ENCODE measurements at regions not wholly inside any gene's neighbourhood (a gene's known extent, or its start where the extent isn't known, plus 50 kb on each side); places are given as distances from the start of the nearest gene placed in this dataset.

DNA sequence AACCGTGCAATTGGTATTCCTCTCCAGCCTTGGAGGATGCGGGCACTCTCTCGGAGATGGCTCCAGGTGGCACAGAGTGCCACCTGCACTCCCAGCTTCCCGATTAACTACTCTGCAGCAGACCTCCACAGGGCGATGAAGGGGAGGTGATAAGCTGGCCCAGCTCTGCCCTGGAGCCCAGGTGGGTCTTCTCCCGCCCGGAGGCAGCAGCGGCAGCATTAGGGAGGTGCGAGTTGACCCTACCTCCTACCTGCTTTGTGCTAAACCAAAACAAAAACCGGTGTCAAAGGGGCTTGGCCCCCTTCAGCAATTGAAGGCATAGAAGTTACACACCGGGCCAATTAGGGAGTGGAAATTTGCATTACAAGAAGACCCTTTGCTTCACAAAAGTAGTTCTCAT, 137.4 kb upstream of the MAMLD1 start:
- Mint-ChIP-seq H3K27ac (no peak overlapping the region), H3K4me3 (no peak overlapping the region), H3K27me3 (peaks cover 0 to 1% of the 10 kb centered on the region in 2 donors), H3K4me1 (no peaks in the 10 kb centered on the region), H3K9me3 (peaks cover 0 to 4% (median 0%) of the 10 kb centered on the region in 8 donors), H3K36me3 (no peaks in the 10 kb centered on the region)
- H3K27ac ChIP-seq (ENCODE audit: low read depth, low read length): no peak overlapping the region
- ChIA-PET POLR2A (ENCODE audit: partially characterized antibody) (no interaction called here), CTCF (ENCODE audit: partially characterized antibody) (no interaction called here)
- no peak overlapping the region for H3K4me3 ChIP-seq (ENCODE audit: low read length in 2 of 2)
- intact Hi-C loops (cut with micrococcal nuclease): no loop called here
- H3K27me3 ChIP-seq (ENCODE audit: insufficient read depth, low read length): no peaks in the 10 kb centered on the region
- H3K4me1 ChIP-seq (ENCODE audit: insufficient read depth, low read length): no peaks in the 10 kb centered on the region
- DNase-seq: no peak
- no peaks in the 10 kb centered on the region for H3K36me3 ChIP-seq (ENCODE audit: insufficient read depth, low read length)
- no peaks in the 10 kb centered on the region for H3K9me3 ChIP-seq (ENCODE audit: control insufficient read depth in 1 of 2, low read length in 2 of 2)

DNA sequence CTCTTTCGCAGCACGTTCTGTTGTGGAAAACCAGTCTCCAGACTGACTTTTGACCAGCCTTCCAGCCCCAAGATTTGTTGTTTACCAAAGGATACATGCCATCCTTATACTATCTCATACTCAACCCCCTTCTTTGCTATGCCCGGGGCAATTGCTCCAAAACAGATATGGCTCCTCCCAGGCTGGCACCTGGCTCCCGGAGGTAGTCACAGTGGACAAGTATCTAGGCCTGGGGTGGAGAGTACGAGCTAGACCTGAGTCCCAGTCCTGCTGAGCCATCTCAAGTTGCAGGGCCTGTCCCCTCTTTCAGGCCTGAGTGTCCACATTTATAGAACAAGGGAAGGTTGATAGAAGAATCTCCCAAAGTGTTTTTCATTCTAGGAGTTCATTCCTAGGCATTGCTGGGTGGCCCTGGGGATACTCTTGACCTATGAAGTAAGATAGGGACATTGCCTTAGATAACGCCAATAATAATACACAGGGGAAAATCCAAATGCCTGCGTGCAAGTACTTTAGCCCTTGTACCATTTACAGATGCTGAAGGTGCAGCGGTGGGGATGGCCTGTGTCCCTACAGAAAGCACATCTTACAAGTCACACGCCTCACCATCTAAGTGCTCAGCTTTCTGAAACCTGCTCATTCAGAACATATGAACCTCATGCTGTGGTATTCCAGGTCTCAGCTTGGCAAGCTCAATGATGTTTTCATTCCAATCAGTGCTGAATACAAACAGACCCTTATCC, 136.7 kb upstream of the MAMLD1 start:
- Mint-ChIP-seq H3K36me3 (no peaks in the 10 kb centered on the region), H3K4me3 (no peak overlapping the region), H3K27ac (no peak overlapping the region), H3K27me3 (peaks cover 0 to 1% of the 10 kb centered on the region in 2 donors), H3K9me3 (peaks cover 0 to 2% (median 0%) of the 10 kb centered on the region in 8 donors), H3K4me1 (no peaks in the 10 kb centered on the region)
- ChIA-PET CTCF (ENCODE audit: partially characterized antibody) (no interaction called here), POLR2A (ENCODE audit: partially characterized antibody) (no interaction called here)
- Histone ChIP-seq H3K36me3 (ENCODE audit: insufficient read depth, low read length) (no peaks in the 10 kb centered on the region), H3K9me3 (ENCODE audit: control insufficient read depth in 1 of 2, low read length in 2 of 2) (no peaks in the 10 kb centered on the region), H3K4me1 (ENCODE audit: insufficient read depth, low read length) (no peaks in the 10 kb centered on the region), H3K4me3 (ENCODE audit: low read length in 2 of 2) (no peak overlapping the region), H3K27ac (ENCODE audit: low read depth, low read length) (no peak overlapping the region), H3K27me3 (ENCODE audit: insufficient read depth, low read length) (no peaks in the 10 kb centered on the region)
- no peak for DNase-seq
- intact Hi-C loops (cut with micrococcal nuclease): no loop called here

DNA sequence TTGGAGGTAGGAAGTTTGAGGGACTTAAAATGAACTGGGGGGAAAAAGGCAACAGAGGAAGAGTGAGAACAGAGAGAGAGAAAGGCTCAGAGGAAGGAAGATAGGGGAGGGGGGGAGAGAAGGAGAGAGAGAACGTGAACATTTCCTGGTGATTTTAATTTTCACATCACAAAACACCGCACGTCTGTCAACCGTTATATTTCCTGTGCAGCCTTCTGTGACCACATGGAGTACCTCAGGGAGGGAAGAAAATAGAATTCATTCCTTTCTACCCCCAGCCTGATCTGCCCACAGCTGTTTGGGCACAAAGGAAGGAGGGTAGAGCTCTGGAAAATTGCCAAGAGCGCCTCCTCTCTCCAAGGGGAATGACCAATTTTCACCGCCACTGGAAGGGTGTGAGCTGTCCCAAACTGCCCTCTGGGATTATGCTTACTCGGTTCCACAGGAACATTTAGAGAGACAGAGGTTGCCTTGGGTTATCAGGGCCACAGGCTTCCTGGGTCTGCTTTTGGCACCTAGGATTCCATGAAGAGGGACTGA, 135.7 kb upstream of the MAMLD1 start:
- H3K36me3 Mint-ChIP-seq: no peaks in the 10 kb centered on the region
- H3K36me3 ChIP-seq (ENCODE audit: insufficient read depth, low read length): no peaks in the 10 kb centered on the region
- H3K4me1 ChIP-seq (ENCODE audit: insufficient read depth, low read length): no peaks in the 10 kb centered on the region
- CTCF ChIA-PET (ENCODE audit: partially characterized antibody): no interaction called here
- intact Hi-C loops (cut with micrococcal nuclease): no loop called here
- H3K9me3 ChIP-seq (ENCODE audit: control insufficient read depth in 1 of 2, low read length in 2 of 2): no peaks in the 10 kb centered on the region
- H3K4me3 ChIP-seq (ENCODE audit: low read length in 2 of 2): no peak overlapping the region
- peaks cover 0 to 2% (median 0%) of the 10 kb centered on the region in 8 donors for H3K9me3 Mint-ChIP-seq
- no peak overlapping the region for H3K27ac ChIP-seq (ENCODE audit: low read depth, low read length)
- DNase-seq: no peak
- no peaks in the 10 kb centered on the region for H3K27me3 ChIP-seq (ENCODE audit: insufficient read depth, low read length)
- H3K4me1 Mint-ChIP-seq: no peaks in the 10 kb centered on the region
- no peak overlapping the region for H3K4me3 Mint-ChIP-seq
- no peak overlapping the region for H3K27ac Mint-ChIP-seq
- peaks cover 0 to 1% of the 10 kb centered on the region in 2 donors for H3K27me3 Mint-ChIP-seq
- POLR2A ChIA-PET (ENCODE audit: partially characterized antibody): no interaction called here

GRCh38 chrX:150227873-150228410, 135.2 kb upstream of the MAMLD1 start:
- Mint-ChIP-seq H3K9me3 (peaks cover 0 to 2% (median 0%) of the 10 kb centered on the region in 8 donors), H3K36me3 (no peaks in the 10 kb centered on the region), H3K27me3 (peaks cover 0 to 1% of the 10 kb centered on the region in 2 donors), H3K27ac (no peak overlapping the region), H3K4me1 (no peaks in the 10 kb centered on the region), H3K4me3 (no peak overlapping the region)
- no peaks in the 10 kb centered on the region for H3K27me3 ChIP-seq (ENCODE audit: insufficient read depth, low read length)
- H3K9me3 ChIP-seq (ENCODE audit: control insufficient read depth in 1 of 2, low read length in 2 of 2): no peaks in the 10 kb centered on the region
- H3K27ac ChIP-seq (ENCODE audit: low read depth, low read length): no peak overlapping the region
- no peaks in the 10 kb centered on the region for H3K36me3 ChIP-seq (ENCODE audit: insufficient read depth, low read length)
- ChIA-PET POLR2A (ENCODE audit: partially characterized antibody) (no interaction called here), CTCF (ENCODE audit: partially characterized antibody) (no interaction called here)
- H3K4me1 ChIP-seq (ENCODE audit: insufficient read depth, low read length): no peaks in the 10 kb centered on the region
- DNase-seq: no peak
- intact Hi-C loops (cut with micrococcal nuclease): no loop called here
- H3K4me3 ChIP-seq (ENCODE audit: low read length in 2 of 2): no peak overlapping the region

DNA sequence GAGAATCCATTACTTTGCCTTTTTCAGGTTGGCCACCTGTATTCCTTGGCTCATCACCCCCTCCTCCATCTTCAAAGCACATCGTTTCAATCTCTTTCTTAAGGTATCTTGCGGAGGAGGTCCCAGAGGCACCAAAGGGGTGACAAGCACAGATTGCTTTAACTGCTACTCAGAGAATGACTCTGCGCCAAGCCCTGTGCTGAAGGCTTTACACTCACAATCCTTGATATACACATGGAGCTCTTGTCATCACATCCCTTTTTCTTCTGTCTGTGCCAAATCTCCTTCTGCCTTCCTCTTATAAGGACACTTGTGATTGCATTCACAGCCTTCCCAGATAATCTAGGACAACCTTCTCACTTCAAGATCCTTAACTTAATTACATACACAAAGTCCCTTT, 134.7 kb upstream of the MAMLD1 start:
- no peaks in the 10 kb centered on the region for H3K27me3 ChIP-seq (ENCODE audit: insufficient read depth, low read length)
- POLR2A ChIA-PET (ENCODE audit: partially characterized antibody): no interaction called here
- H3K4me3 ChIP-seq (ENCODE audit: low read length in 2 of 2): no peak overlapping the region
- no peak overlapping the region for H3K27ac Mint-ChIP-seq
- CTCF ChIA-PET (ENCODE audit: partially characterized antibody): no interaction called here
- peaks cover 0 to 1% of the 10 kb centered on the region in 2 donors for H3K27me3 Mint-ChIP-seq
- no peak for DNase-seq
- no peaks in the 10 kb centered on the region for H3K36me3 ChIP-seq (ENCODE audit: insufficient read depth, low read length)
- no peak overlapping the region for H3K4me3 Mint-ChIP-seq
- no peaks in the 10 kb centered on the region for H3K4me1 Mint-ChIP-seq
- intact Hi-C loops (cut with micrococcal nuclease): no loop called here
- H3K4me1 ChIP-seq (ENCODE audit: insufficient read depth, low read length): no peaks in the 10 kb centered on the region
- peaks cover 0 to 2% (median 0%) of the 10 kb centered on the region in 8 donors for H3K9me3 Mint-ChIP-seq
- no peaks in the 10 kb centered on the region for H3K36me3 Mint-ChIP-seq
- H3K27ac ChIP-seq (ENCODE audit: low read depth, low read length): no peak overlapping the region
- no peaks in the 10 kb centered on the region for H3K9me3 ChIP-seq (ENCODE audit: control insufficient read depth in 1 of 2, low read length in 2 of 2)

DNA sequence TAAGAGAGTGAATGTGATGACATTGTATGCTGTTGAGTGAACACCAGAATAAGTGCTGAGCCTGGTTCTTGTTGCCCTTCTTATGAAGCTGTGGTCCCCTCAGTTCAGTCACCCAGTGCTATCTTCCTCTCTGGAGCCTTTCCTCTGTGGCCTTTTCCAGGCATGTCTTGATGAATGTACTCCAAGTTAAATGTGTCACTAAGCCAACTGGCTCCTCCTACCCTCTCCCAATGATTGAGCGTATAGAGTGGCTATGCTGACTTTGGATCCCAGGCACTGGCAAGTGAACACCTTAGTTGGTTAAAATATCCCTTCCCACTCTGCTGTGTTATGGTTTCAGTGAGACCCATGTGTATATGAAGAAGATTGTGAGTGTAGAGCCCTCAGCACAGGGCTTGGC, 134.1 kb upstream of the MAMLD1 start:
- Mint-ChIP-seq H3K36me3 (no peaks in the 10 kb centered on the region), H3K27me3 (peaks cover 0 to 1% of the 10 kb centered on the region in 2 donors), H3K9me3 (peaks cover 0 to 2% (median 0%) of the 10 kb centered on the region in 8 donors), H3K4me1 (no peaks in the 10 kb centered on the region), H3K27ac (no peak overlapping the region), H3K4me3 (no peak overlapping the region)
- DNase-seq: no peak
- POLR2A ChIA-PET (ENCODE audit: partially characterized antibody): no interaction called here
- intact Hi-C loops (cut with micrococcal nuclease): no loop called here
- H3K4me1 ChIP-seq (ENCODE audit: insufficient read depth, low read length): no peaks in the 10 kb centered on the region
- H3K9me3 ChIP-seq (ENCODE audit: control insufficient read depth in 1 of 2, low read length in 2 of 2): no peaks in the 10 kb centered on the region
- no peak overlapping the region for H3K27ac ChIP-seq (ENCODE audit: low read depth, low read length)
- CTCF ChIA-PET (ENCODE audit: partially characterized antibody): no interaction called here
- no peaks in the 10 kb centered on the region for H3K36me3 ChIP-seq (ENCODE audit: insufficient read depth, low read length)
- H3K27me3 ChIP-seq (ENCODE audit: insufficient read depth, low read length): no peaks in the 10 kb centered on the region
- no peak overlapping the region for H3K4me3 ChIP-seq (ENCODE audit: low read length in 2 of 2)

GRCh38 chrX:150229481-150229880, 133.6 kb upstream of the MAMLD1 start:
- DNase-seq: no peak
- H3K27ac Mint-ChIP-seq: no peak overlapping the region
- H3K4me1 Mint-ChIP-seq: no peaks in the 10 kb centered on the region
- Histone ChIP-seq H3K36me3 (ENCODE audit: insufficient read depth, low read length) (no peaks in the 10 kb centered on the region), H3K4me3 (ENCODE audit: low read length in 2 of 2) (no peak overlapping the region), H3K4me1 (ENCODE audit: insufficient read depth, low read length) (no peaks in the 10 kb centered on the region), H3K27me3 (ENCODE audit: insufficient read depth, low read length) (no peaks in the 10 kb centered on the region), H3K27ac (ENCODE audit: low read depth, low read length) (no peak overlapping the region), H3K9me3 (ENCODE audit: control insufficient read depth in 1 of 2, low read length in 2 of 2) (no peaks in the 10 kb centered on the region)
- no peak overlapping the region for H3K4me3 Mint-ChIP-seq
- ChIA-PET POLR2A (ENCODE audit: partially characterized antibody) (no interaction called here), CTCF (ENCODE audit: partially characterized antibody) (no interaction called here)
- no peaks in the 10 kb centered on the region for H3K36me3 Mint-ChIP-seq
- H3K9me3 Mint-ChIP-seq: peaks cover 0 to 2% (median 0%) of the 10 kb centered on the region in 8 donors
- H3K27me3 Mint-ChIP-seq: peaks cover 0 to 1% of the 10 kb centered on the region in 2 donors
- intact Hi-C loops (cut with micrococcal nuclease): no loop called here
